B cell (primary cell): ENCODE measurements at regions not wholly inside any gene's neighbourhood (a gene's known extent, or its start where the extent isn't known, plus 50 kb on each side); places are given as distances from the start of the nearest gene placed in this dataset.

Experiments
- ATAC-seq: fragments of 200-7000 bp; cut with Tn5 transposase; one replicate; pipeline ENCODE4 v1.10.0; 2021; ENCODE audit warnings: low read depth, mild to moderate bottlenecking, moderate number of reproducible peaks, moderate library complexity
- CTCF ChIA-PET: fragments of 350-600 bp; sonication (Branson Sonifier 250); formaldehyde crosslinking; loops from one replicate; lab custom pipeline; 2021; ENCODE audit warnings: antibody characterized with exemption, inconsistent platforms; lab: Charles Lee
- POLR2A ChIA-PET: fragments of 350-600 bp; sonication (Branson Sonifier 250); formaldehyde crosslinking; loops from one replicate; lab custom pipeline; 2021; ENCODE audit warnings: antibody characterized with exemption; lab: Charles Lee
- DNase-seq: peaks from one replicate; pipeline ENCODE4 v3.0.0; 2013
- H2AFZ ChIP-seq: 2 replicates; pipeline ENCODE4 v1.6.1; 2012; ENCODE audit warnings: mild to moderate bottlenecking, low read depth, low read length; ENCODE audit not compliant: insufficient read depth, poor library complexity, severe bottlenecking
- H3K27ac ChIP-seq, 2 donors: 1 replicate in 1 of 2; 2 replicates in 1 of 2; pipeline ENCODE4 v1.5.1; 2012 to 2013; ENCODE audit warnings: low read length in 2 of 2, mild to moderate bottlenecking in 2 of 2, moderate library complexity in 1 of 2
- H3K27me3 ChIP-seq, 4 experiments: fragments of 200-600 bp in 1 of 4; sonication (generic) in 1 of 4; replicated peaks in 1 of 4; 1 replicate in 2 of 4; 2 replicates in 2 of 4; pipeline versions ENCODE4 v1.6.1 to v1.7.0; 2013 to 2016; ENCODE audit warnings: low read length in 3 of 4, mild to moderate bottlenecking in 2 of 4, mixed read lengths in 1 of 4, moderate library complexity in 1 of 4; ENCODE audit not compliant: insufficient read depth in 4 of 4, control insufficient read depth in 3 of 4; ENCODE audit errors: control extremely low read depth in 1 of 4
- H3K36me3 ChIP-seq, 2 experiments: replicated peaks in 1 of 2; 1 replicate in 1 of 2; 2 replicates in 1 of 2; pipeline versions ENCODE4 v1.6.1 to v1.7.1; 2013; ENCODE audit warnings: low read length in 1 of 2; ENCODE audit not compliant: insufficient read depth in 2 of 2, control insufficient read depth in 1 of 2; ENCODE audit errors: control extremely low read depth in 1 of 2, extremely low read depth in 1 of 2
- H3K4me1 ChIP-seq, 2 donors: fragments of 200-600 bp in 1 of 2; sonication (generic) in 1 of 2; 1 replicate in 1 of 2; 2 replicates in 1 of 2; pipeline versions ENCODE4 v1.5.1 to v1.6.1; 2013 to 2017; ENCODE audit warnings: low read length in 2 of 2; ENCODE audit not compliant: control insufficient read depth in 2 of 2, insufficient read depth in 2 of 2
- H3K4me2 ChIP-seq: replicated peaks from 2 replicates; pipeline ENCODE3; 2012; ENCODE audit warnings: mild to moderate bottlenecking, low read depth, low read length; ENCODE audit not compliant: poor library complexity, severe bottlenecking
- H3K4me3 ChIP-seq, 5 experiments: fragments of 200-600 bp in 1 of 5; sonication (generic) in 1 of 5; 1 replicate in 3 of 5; 2 replicates in 2 of 5; pipeline versions ENCODE4 v1.5.1 to v1.7.0; 2011 to 2016; ENCODE audit warnings: low read length in 4 of 5, mild to moderate bottlenecking in 4 of 5, low read depth in 2 of 5, control low read depth in 1 of 5, moderate library complexity in 1 of 5; ENCODE audit not compliant: insufficient read depth in 1 of 5; ENCODE audit errors: control extremely low read depth in 1 of 5, extremely low read depth in 1 of 5
- H3K79me2 ChIP-seq: fragments of 200-600 bp; sonication (generic); one replicate; pipeline ENCODE4 v1.6.0; 2016; ENCODE audit warnings: low read length; ENCODE audit not compliant: control insufficient read depth, insufficient read depth
- H3K9ac ChIP-seq: fragments of 200-600 bp; sonication (generic); 2 replicates; pipeline ENCODE4 v1.6.1; 2017; ENCODE audit warnings: mild to moderate bottlenecking, low read length, moderate library complexity
- H3K9me3 ChIP-seq, 3 donors: one replicate each; pipeline versions ENCODE4 v1.6.1 to v1.7.1; 2013; ENCODE audit warnings: low read length in 2 of 3; ENCODE audit not compliant: control insufficient read depth in 2 of 3, insufficient read depth in 1 of 3; ENCODE audit errors: control extremely low read depth in 1 of 3
- H4K20me1 ChIP-seq: 2 replicates; pipeline ENCODE4 v1.6.0; 2012; ENCODE audit warnings: mild to moderate bottlenecking, low read length; ENCODE audit not compliant: insufficient read depth, control insufficient read depth, poor library complexity, severe bottlenecking
- H3K27ac Mint-ChIP-seq: one replicate; pipeline ENCODE4 v1.8.0; 2021; ENCODE audit warnings: mixed read lengths
- H3K27me3 Mint-ChIP-seq: one replicate; pipeline ENCODE4 v1.8.0; 2021; ENCODE audit warnings: mixed read lengths
- H3K4me1 Mint-ChIP-seq: one replicate; pipeline ENCODE4 v1.8.0; 2021; ENCODE audit warnings: mixed read lengths
- H3K4me3 Mint-ChIP-seq: one replicate; pipeline ENCODE4 v1.8.0; 2021; ENCODE audit warnings: mixed read lengths
- H3K9me3 Mint-ChIP-seq: one replicate; pipeline ENCODE4 v1.8.0; 2022; ENCODE audit warnings: mixed read lengths; ENCODE audit not compliant: insufficient read depth
- EZH2 ChIP-seq: IDR thresholded peaks from 2 replicates; pipeline ENCODE4 v1.6.1; 2012; ENCODE audit warnings: borderline replicate concordance, low read depth, mild to moderate bottlenecking, moderate library complexity, low read length; ENCODE audit not compliant: insufficient read depth, poor library complexity, severe bottlenecking
- WGBS: methylation state at CpG from one replicate; pipeline ENCODE4 v1.1.5; 2013; ENCODE audit warnings: missing lambda C conversion rate; ENCODE audit not compliant: insufficient coverage; 5-methylcytosine and 5-hydroxymethylcytosine counted together
- intact Hi-C: fragments of 100-400 bp; cut with micrococcal nuclease; formaldehyde crosslinking; loops from one replicate; pipeline ENCODE4 v1.10.0; 2022
- TF ChIP-seq, protein P1 (sequence below): fragments of 200-600 bp; IDR thresholded peaks from one replicate; pipeline ENCODE4 v1.8.0; 2022; ENCODE audit warnings: antibody characterized with exemption, mild to moderate bottlenecking

DNA sequence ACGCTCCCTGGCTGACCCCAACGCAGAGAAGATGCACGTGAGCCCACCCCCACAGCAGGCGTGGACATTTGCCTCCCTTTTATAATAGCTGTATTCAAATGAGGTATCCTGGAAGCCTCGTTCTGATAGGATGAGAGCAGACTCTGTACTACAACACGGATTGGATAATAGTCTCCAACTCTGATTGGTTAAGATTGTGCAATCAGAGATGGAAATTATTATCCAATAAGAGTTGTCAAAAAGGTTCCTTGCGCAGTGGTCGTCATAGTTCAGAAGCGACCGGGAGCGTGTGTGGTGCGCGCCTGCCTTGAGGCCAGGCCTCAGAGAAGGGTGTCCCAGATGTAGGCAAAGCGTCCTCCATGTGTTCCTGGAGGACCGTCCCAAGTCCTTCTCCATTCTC, 104.6 kb downstream of the USP22 start:
- Mint-ChIP-seq H3K27me3 (no peaks in the 10 kb centered on the region), H3K4me1 (no peaks in the 10 kb centered on the region), H3K9me3 (no peaks in the 10 kb centered on the region), H3K27ac (no peak overlapping the region), H3K4me3 (no peak overlapping the region)
- Histone ChIP-seq H3K4me3 (no peak overlapping the region), H3K27ac (no peak overlapping the region), H3K27me3 (no peaks in the 10 kb centered on the region), H3K9me3 (peaks cover 0 to 5% (median 0%) of the 10 kb centered on the region in 3 donors), H4K20me1 (no peaks in the 10 kb centered on the region), H3K9ac (no peak overlapping the region), H3K4me2 (no peak overlapping the region), H2AFZ (no peak overlapping the region), H3K4me1 (no peaks in the 10 kb centered on the region), H3K79me2 (no peaks in the 10 kb centered on the region), H3K36me3 (no peaks in the 10 kb centered on the region)
- ATAC-seq (no peak), DNase-seq (no peak)
- intact Hi-C loops: no loop called here
- POLR2A ChIA-PET: no interaction called here
- CTCF ChIA-PET: no interaction called here
- 98% methylated on average over 10 of the region's 15 CpGs for WGBS
- TF ChIP-seq, protein P1, sequence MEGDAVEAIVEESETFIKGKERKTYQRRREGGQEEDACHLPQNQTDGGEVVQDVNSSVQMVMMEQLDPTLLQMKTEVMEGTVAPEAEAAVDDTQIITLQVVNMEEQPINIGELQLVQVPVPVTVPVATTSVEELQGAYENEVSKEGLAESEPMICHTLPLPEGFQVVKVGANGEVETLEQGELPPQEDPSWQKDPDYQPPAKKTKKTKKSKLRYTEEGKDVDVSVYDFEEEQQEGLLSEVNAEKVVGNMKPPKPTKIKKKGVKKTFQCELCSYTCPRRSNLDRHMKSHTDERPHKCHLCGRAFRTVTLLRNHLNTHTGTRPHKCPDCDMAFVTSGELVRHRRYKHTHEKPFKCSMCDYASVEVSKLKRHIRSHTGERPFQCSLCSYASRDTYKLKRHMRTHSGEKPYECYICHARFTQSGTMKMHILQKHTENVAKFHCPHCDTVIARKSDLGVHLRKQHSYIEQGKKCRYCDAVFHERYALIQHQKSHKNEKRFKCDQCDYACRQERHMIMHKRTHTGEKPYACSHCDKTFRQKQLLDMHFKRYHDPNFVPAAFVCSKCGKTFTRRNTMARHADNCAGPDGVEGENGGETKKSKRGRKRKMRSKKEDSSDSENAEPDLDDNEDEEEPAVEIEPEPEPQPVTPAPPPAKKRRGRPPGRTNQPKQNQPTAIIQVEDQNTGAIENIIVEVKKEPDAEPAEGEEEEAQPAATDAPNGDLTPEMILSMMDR: no peak

DNA sequence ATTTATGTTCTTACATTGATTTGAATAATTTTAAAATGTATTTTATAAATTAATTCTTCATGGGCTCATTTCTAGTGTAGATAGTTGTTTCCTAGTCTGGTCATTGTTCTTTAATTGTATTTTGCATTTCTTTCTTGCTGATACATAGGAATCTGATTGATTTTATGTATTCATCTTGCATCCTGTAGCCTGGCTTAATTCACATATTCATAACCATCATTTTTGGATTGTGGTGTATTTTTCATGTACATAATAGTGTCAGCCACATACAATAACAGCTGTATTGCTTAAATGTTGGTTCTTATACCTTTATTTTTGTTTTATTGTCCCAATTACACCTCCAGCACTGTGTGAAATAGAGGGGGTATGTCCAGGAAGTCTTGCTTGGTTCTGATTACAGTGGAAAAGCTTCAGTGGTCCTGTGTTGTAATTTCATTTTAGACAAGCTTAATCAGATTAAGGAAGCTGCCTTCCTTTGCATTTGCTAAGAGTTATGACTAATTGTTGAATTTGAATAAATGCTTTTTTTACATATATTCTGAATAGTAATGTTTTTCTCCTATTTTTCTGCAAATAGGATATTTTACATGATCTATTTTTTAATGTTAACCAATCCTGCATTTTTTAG, 103.7 kb downstream of the USP22 start:
- H3K4me3 Mint-ChIP-seq: no peak overlapping the region

More for the DNA sequence above, 103.7 kb downstream of the USP22 start:
- Histone ChIP-seq H3K27ac (no peak overlapping the region), H3K9ac (no peak overlapping the region), H2AFZ (no peak overlapping the region), H3K79me2 (no peaks in the 10 kb centered on the region), H4K20me1 (no peaks in the 10 kb centered on the region), H3K27me3 (no peaks in the 10 kb centered on the region), H3K4me2 (no peak overlapping the region), H3K36me3 (no peaks in the 10 kb centered on the region), H3K9me3 (peaks cover 0 to 5% (median 0%) of the 10 kb centered on the region in 3 donors), H3K4me3 (no peak overlapping the region), H3K4me1 (no peaks in the 10 kb centered on the region)
- ChIA-PET CTCF (interaction anchor here (1.4 kb wide), 1 partner anchor 54 kb away, joined by 6 read pairs; no protein-coding TSS in a partner anchor), POLR2A (no interaction called here)
- H3K4me1 Mint-ChIP-seq: no peaks in the 10 kb centered on the region
- ATAC-seq: no peak
- H3K9me3 Mint-ChIP-seq: no peaks in the 10 kb centered on the region
- DNase-seq: no peak
- H3K27ac Mint-ChIP-seq: no peak overlapping the region
- no peak for TF ChIP-seq EZH2
- TF ChIP-seq, protein P1: no peak
- no peaks in the 10 kb centered on the region for H3K27me3 Mint-ChIP-seq
- intact Hi-C loops: no loop called here
